H1 (cell line): ENCODE measurements at regions not wholly inside any gene's neighbourhood (a gene's known extent, or its start where the extent isn't known, plus 50 kb on each side); places are given as distances from the start of the nearest gene placed in this dataset.

Experiments used
- CTCF ChIA-PET: fragments of 300-600 bp; sonication (Branson Sonifier 250); formaldehyde crosslinking; loops from one replicate; lab custom pipeline; 2021; ENCODE audit not compliant: partially characterized antibody; lab: Charles Lee
- POLR2A ChIA-PET: fragments of 300-600 bp; sonication (Branson Sonifier 250); formaldehyde crosslinking; loops from one replicate; lab custom pipeline; 2021; ENCODE audit warnings: inconsistent platforms; ENCODE audit not compliant: partially characterized antibody; lab: Charles Lee
- DNase-seq, 2 experiments: peaks; one replicate each; pipeline versions ENCODE4 v3.0.0 to v3.0.0-alpha.2; 2010 to 2022; ENCODE audit warnings: low spot score in 2 of 2, low read depth in 1 of 2, mixed read lengths in 1 of 2
- FAIRE-seq: peaks from 2 replicates; lab custom pipeline; 2011; peaks lifted over from hg19 to GRCh38; lab: Jason Lieb, UNC
- H2AFZ ChIP-seq: 2 replicates; pipeline ENCODE4 v1.8.1; 2012; ENCODE audit warnings: low read length, inconsistent platforms
- H2AK5ac ChIP-seq: 2 replicates; pipeline ENCODE4 v1.6.1; 2013; ENCODE audit warnings: low read depth, low read length
- H2BK120ac ChIP-seq: replicated peaks from 2 replicates; pipeline ENCODE3; 2013; ENCODE audit warnings: low read depth, low read length, inconsistent platforms
- H2BK12ac ChIP-seq: 2 replicates; pipeline ENCODE4 v1.6.1; 2013; ENCODE audit warnings: low read depth, low read length
- H2BK15ac ChIP-seq: 2 replicates; pipeline ENCODE4 v1.6.1; 2013; ENCODE audit warnings: low read length
- H2BK20ac ChIP-seq: 2 replicates; pipeline ENCODE4 v1.6.1; 2013; ENCODE audit warnings: low read length
- H2BK5ac ChIP-seq: 2 replicates; pipeline ENCODE4 v1.6.1; 2013; ENCODE audit warnings: low read depth, low read length
- H3K14ac ChIP-seq: 2 replicates; pipeline ENCODE4 v1.6.1; 2013; ENCODE audit warnings: inconsistent platforms; ENCODE audit not compliant: insufficient read length
- H3K18ac ChIP-seq: 2 replicates; pipeline ENCODE4 v1.6.1; 2013; ENCODE audit warnings: low read length; ENCODE audit errors: extremely low read depth
- H3K23ac ChIP-seq: 2 replicates; pipeline ENCODE4 v1.6.1; 2013; ENCODE audit warnings: inconsistent platforms; ENCODE audit not compliant: insufficient read length
- H3K23me2 ChIP-seq: 2 replicates; pipeline ENCODE4 v1.6.1; 2013; ENCODE audit warnings: low read depth, low read length
- H3K27ac ChIP-seq: 2 replicates; pipeline ENCODE4 v1.6.1; 2011; ENCODE audit warnings: low read depth, low read length, inconsistent platforms
- H3K27me3 ChIP-seq, 4 experiments: replicated peaks in 1 of 4; 1 replicate in 1 of 4; 2 replicates in 3 of 4; pipeline versions ENCODE4 v1.6.1 to v1.8.1; 2011 to 2013; ENCODE audit warnings: low read length in 3 of 4, mild to moderate bottlenecking in 3 of 4, inconsistent platforms in 2 of 4, mixed read lengths in 2 of 4, moderate library complexity in 1 of 4; ENCODE audit not compliant: control insufficient read depth in 3 of 4, insufficient read depth in 3 of 4; ENCODE audit errors: extremely low read depth in 1 of 4
- H3K36me3 ChIP-seq, 4 experiments: 2 replicates each; pipeline versions ENCODE4 v1.6.1 to v1.8.1; 2011 to 2013; ENCODE audit warnings: mild to moderate bottlenecking in 4 of 4, low read length in 3 of 4, moderate library complexity in 2 of 4, control low read depth in 1 of 4, inconsistent platforms in 1 of 4; ENCODE audit not compliant: insufficient read depth in 4 of 4, control insufficient read depth in 2 of 4
- H3K4ac ChIP-seq: replicated peaks from 2 replicates; pipeline ENCODE3; 2013; ENCODE audit warnings: low read length, low read depth, mixed read lengths, inconsistent platforms; ENCODE audit not compliant: insufficient read length
- H3K4me1 ChIP-seq, 4 experiments: replicated peaks in 1 of 4; 1 replicate in 1 of 4; 2 replicates in 3 of 4; pipeline versions ENCODE4 v1.6.1 to v1.8.1; 2011 to 2013; ENCODE audit warnings: low read length in 3 of 4, inconsistent platforms in 2 of 4, mixed read lengths in 1 of 4; ENCODE audit not compliant: insufficient read depth in 4 of 4, control insufficient read depth in 3 of 4
- H3K4me2 ChIP-seq, 2 experiments: 2 replicates each; pipeline versions ENCODE4 v1.6.1 to v1.8.1; 2011 to 2013; ENCODE audit warnings: low read depth in 2 of 2, low read length in 2 of 2, control low read depth in 1 of 2, inconsistent platforms in 1 of 2, mild to moderate bottlenecking in 1 of 2; ENCODE audit not compliant: insufficient read depth in 1 of 2
- H3K4me3 ChIP-seq, 4 experiments: fragments of 200-600, 300-600 bp in 1 of 4; sonication (generic), shearing (Covaris generic), sonication (Bioruptor Twin) in 1 of 4; 2 replicates each; pipeline versions ENCODE4 v1.5.1 to v1.8.1; 2011 to 2016; ENCODE audit warnings: low read length in 4 of 4, low read depth in 3 of 4, control low read depth in 2 of 4, inconsistent platforms in 2 of 4, mild to moderate bottlenecking in 2 of 4, mixed read lengths in 1 of 4, moderate library complexity in 1 of 4; ENCODE audit not compliant: insufficient read depth in 2 of 4; ENCODE audit errors: extremely low read depth in 1 of 4
- H3K56ac ChIP-seq: replicated peaks from 2 replicates; pipeline ENCODE3; 2013; ENCODE audit warnings: low read depth, mild to moderate bottlenecking, mixed read lengths, low read length, inconsistent platforms; ENCODE audit not compliant: insufficient read length
- H3K79me1 ChIP-seq: 2 replicates; pipeline ENCODE4 v1.6.1; 2013; ENCODE audit warnings: low read depth, low read length, control low read depth
- H3K79me2 ChIP-seq, 2 experiments: 2 replicates each; pipeline versions ENCODE4 v1.6.1 to v1.8.1; 2012 to 2013; ENCODE audit warnings: low read length in 2 of 2, mild to moderate bottlenecking in 2 of 2, inconsistent platforms in 1 of 2; ENCODE audit not compliant: insufficient read depth in 2 of 2, control insufficient read depth in 1 of 2
- H3K9ac ChIP-seq, 4 experiments: replicated peaks in 1 of 4; 1 replicate in 1 of 4; 2 replicates in 3 of 4; pipeline versions ENCODE4 v1.6.1 to v1.8.1; 2011 to 2013; ENCODE audit warnings: low read depth in 3 of 4, low read length in 3 of 4, control low read depth in 2 of 4, mild to moderate bottlenecking in 2 of 4, moderate library complexity in 2 of 4, inconsistent platforms in 1 of 4; ENCODE audit errors: extremely low read depth in 1 of 4
- H3K9me3 ChIP-seq, 2 experiments: 2 replicates each; pipeline versions ENCODE4 v1.6.1 to v1.8.1; 2012 to 2013; ENCODE audit warnings: mild to moderate bottlenecking in 2 of 2, moderate library complexity in 2 of 2, control low read depth in 1 of 2, inconsistent platforms in 1 of 2, low read depth in 1 of 2, low read length in 1 of 2, mixed read lengths in 1 of 2; ENCODE audit not compliant: insufficient read depth in 2 of 2
- H4K20me1 ChIP-seq, 2 experiments: replicated peaks in 1 of 2; 2 replicates each; pipeline versions ENCODE3 to v1.8.1; 2011 to 2013; ENCODE audit warnings: inconsistent platforms in 2 of 2, low read length in 2 of 2, mild to moderate bottlenecking in 1 of 2; ENCODE audit not compliant: insufficient read depth in 2 of 2, control insufficient read depth in 1 of 2
- H4K5ac ChIP-seq: 2 replicates; pipeline ENCODE4 v1.6.1; 2013; ENCODE audit warnings: low read length, low read depth, mixed read lengths, inconsistent platforms; ENCODE audit not compliant: insufficient read length
- H4K8ac ChIP-seq: 2 replicates; pipeline ENCODE4 v1.8.0; 2013; ENCODE audit warnings: mild to moderate bottlenecking, moderate library complexity, low read length, inconsistent platforms; ENCODE audit not compliant: insufficient read depth; ENCODE audit errors: extremely low read depth
- H4K91ac ChIP-seq: replicated peaks from 2 replicates; pipeline ENCODE3; 2013; ENCODE audit warnings: low read length, mixed read lengths, inconsistent platforms; ENCODE audit not compliant: insufficient read length
- EP300 ChIP-seq, 2 experiments: IDR thresholded peaks; 1 replicate in 1 of 2; 2 replicates in 1 of 2; pipeline ENCODE4 v1.6.1; 2011 to 2012; ENCODE audit warnings: low read depth in 2 of 2, low read length in 2 of 2, mild to moderate bottlenecking in 2 of 2, borderline replicate concordance in 1 of 2, inconsistent platforms in 1 of 2, moderate library complexity in 1 of 2
- NANOG ChIP-seq: IDR thresholded peaks from 2 replicates; pipeline ENCODE4 v1.6.1; 2011; ENCODE audit warnings: low read length, low read depth, mild to moderate bottlenecking, inconsistent platforms; ENCODE audit not compliant: insufficient read depth, poor library complexity, severe bottlenecking
- NRF1 ChIP-seq: IDR thresholded peaks from 2 replicates; pipeline ENCODE4 v1.6.1; 2011; ENCODE audit warnings: mild to moderate bottlenecking, low read depth, low read length, improper control_type of control experiment
- RBBP5 ChIP-seq: IDR thresholded peaks from 2 replicates; pipeline ENCODE4 v1.7.1; 2012; ENCODE audit warnings: low read depth, mild to moderate bottlenecking, inconsistent platforms, low read length, moderate library complexity, borderline replicate concordance
- WGBS, 2 experiments: shearing (Covaris generic) in 1 of 2; methylation state at CpG; one replicate each; pipeline versions ENCODE4 v1.1.6 to v1.1.7; 2013 to 2015; ENCODE audit warnings: low lambda C conversion rate in 2 of 2, mixed read lengths in 2 of 2, inconsistent platforms in 1 of 2, low coverage in 1 of 2, missing lambda C conversion rate in 1 of 2; ENCODE audit not compliant: insufficient replicate concordance in 2 of 2, insufficient coverage in 1 of 2, insufficient read length in 1 of 2; ENCODE audit errors: extremely low coverage in 1 of 2, missing lambda C conversion rate in 1 of 2; 5-methylcytosine and 5-hydroxymethylcytosine counted together

DNA sequence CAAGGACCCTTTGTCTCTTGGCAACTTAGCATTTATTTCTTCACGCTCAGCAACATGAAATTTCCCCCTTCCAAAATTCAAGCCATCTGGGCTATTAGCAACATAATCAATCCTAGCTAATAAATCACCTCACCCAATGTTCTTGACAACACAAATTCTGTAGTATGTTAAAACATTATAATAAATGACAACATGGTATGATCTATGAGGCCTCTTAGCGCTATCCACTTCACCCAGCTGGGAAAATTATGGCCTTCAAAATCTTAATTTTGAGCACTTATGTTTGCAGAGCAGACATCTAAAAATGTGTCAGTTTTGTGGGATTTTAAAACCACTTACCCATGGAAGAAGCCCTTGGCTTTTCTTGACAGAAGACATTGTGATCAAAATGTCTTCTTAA is 181.9 kb downstream of the HDGFL1 start:
- WGBS, 2 experiments: 95% methylated on average over 2 of the region's 2 CpGs; no CpG with 5 or more reads in 1 of the 2 experiments
- Histone ChIP-seq H2AFZ (no peak overlapping the region), H3K23me2 (no peaks in the 10 kb centered on the region), H2BK5ac (no peak overlapping the region), H2BK20ac (no peak overlapping the region), H3K4me2 (no peak overlapping the region), H4K8ac (no peak overlapping the region), H3K9ac (no peak overlapping the region), H3K23ac (no peak overlapping the region), H3K9me3 (no peaks in the 10 kb centered on the region), H2BK12ac (no peak overlapping the region), H3K79me1 (no peaks in the 10 kb centered on the region), H3K79me2 (no peaks in the 10 kb centered on the region), H3K27me3 (no peaks in the 10 kb centered on the region), H3K18ac (no peak overlapping the region), H2AK5ac (no peak overlapping the region), H2BK15ac (no peak overlapping the region), H4K91ac (no peak overlapping the region), H3K56ac (no peak overlapping the region), H4K20me1 (no peaks in the 10 kb centered on the region), H3K36me3 (no peaks in the 10 kb centered on the region), H3K4ac (no peak overlapping the region), H3K4me1 (no peaks in the 10 kb centered on the region), H3K4me3 (no peak overlapping the region), H3K27ac (no peak overlapping the region), H3K14ac (no peak overlapping the region), H4K5ac (no peak overlapping the region), H2BK120ac (no peak overlapping the region)
- DNase-seq: no peak
- ChIA-PET POLR2A (no interaction called here), CTCF (no interaction called here)
- TF ChIP-seq NRF1 (no peak), RBBP5 (no peak), NANOG (no peak), EP300 (IDR thresholded peaks at IDR 0.05; ENCODE audit: borderline replicate concordance in 1 of 2, low read depth in 2 of 2, low read length in 2 of 2) (no peak)
- no peak for FAIRE-seq
